K562 (cell line): ENCODE measurements at regions not wholly inside any gene's neighbourhood (a gene's known extent, or its start where the extent isn't known, plus 50 kb on each side); places are given as distances from the start of the nearest gene placed in this dataset.

Source experiments
- ATAC-seq: fragments of 200-7000 bp; cut with Tn5 transposase; 3 replicates; pipeline ENCODE4 v1.9.1; 2020; ENCODE audit warnings: moderate library complexity
- BruUV-seq: library from RNA; stranded (reverse); fragments of 400-500 nt; replicated peaks from 2 replicates; lab custom pipeline; 2021; lab: Mats Ljungman, UMichigan
- CTCF ChIA-PET: fragments of 300-600 bp; formaldehyde crosslinking; extraction: SDS; loops from one replicate; lab custom pipeline; 2021; ENCODE audit warnings: low intra/inter-chr PET ratio; lab: Yijun Ruan, JAX
- POLR2A ChIA-PET: fragments of 300-600, 350-650 bp; sonication (Branson Sonifier 250); formaldehyde crosslinking; extraction: SDS; loops from one replicate; lab custom pipeline; 2021; ENCODE audit warnings: antibody characterized with exemption, inconsistent platforms; lab: Yijun Ruan, JAX
- DNase-seq, 4 experiments: peaks; one replicate each; pipeline versions ENCODE4 v3.0.0 to v3.0.0-alpha.2; 2011 to 2018; ENCODE audit warnings: low spot score in 3 of 4, mixed read lengths in 3 of 4; ENCODE audit errors: extremely low read depth in 1 of 4
- FAIRE-seq: peaks from 2 replicates; lab custom pipeline; 2011; peaks lifted over from hg19 to GRCh38; lab: Jason Lieb, UNC
- H2AFZ ChIP-seq: 2 replicates; pipeline ENCODE4 v1.6.0; 2011; ENCODE audit warnings: low read depth, low read length, control low read depth, inconsistent platforms
- H3K27ac ChIP-seq: fragments of 200-600 bp; 3 replicates; pipeline ENCODE4 v1.8.0; 2011; ENCODE audit warnings: low read depth, mild to moderate bottlenecking, control low read depth, inconsistent platforms, low read length, moderate library complexity, mixed read lengths; ENCODE audit errors: extremely low read depth
- H3K27me3 ChIP-seq, 2 experiments: fragments of 300-600 bp in 1 of 2; 2 replicates in 1 of 2; 3 replicates in 1 of 2; pipeline versions ENCODE4 v1.6.0 to v1.8.0; 2011; ENCODE audit warnings: inconsistent platforms in 2 of 2, low read length in 2 of 2, mild to moderate bottlenecking in 1 of 2, mixed read lengths in 1 of 2, moderate library complexity in 1 of 2; ENCODE audit not compliant: control insufficient read depth in 2 of 2, insufficient read depth in 2 of 2
- H3K36me3 ChIP-seq: fragments of 300-600 bp; 3 replicates; pipeline ENCODE4 v1.8.0; 2011; ENCODE audit warnings: mild to moderate bottlenecking, low read length, inconsistent platforms; ENCODE audit not compliant: control insufficient read depth, insufficient read depth
- H3K4me1 ChIP-seq, 2 experiments: fragments of 200-600 bp in 1 of 2; replicated peaks in 1 of 2; 2 replicates in 1 of 2; 3 replicates in 1 of 2; pipeline versions ENCODE4 v1.5.1 to v1.8.0; 2011; ENCODE audit warnings: inconsistent platforms in 2 of 2, low read length in 2 of 2, mild to moderate bottlenecking in 1 of 2, mixed read lengths in 1 of 2, moderate library complexity in 1 of 2; ENCODE audit not compliant: control insufficient read depth in 2 of 2, insufficient read depth in 2 of 2
- H3K4me2 ChIP-seq: 2 replicates; pipeline ENCODE4 v1.6.1; 2011; ENCODE audit warnings: low read length, control low read depth, inconsistent platforms, mixed read lengths; ENCODE audit not compliant: insufficient read depth
- H3K4me3 ChIP-seq: fragments of 200-600 bp; sonication (generic), shearing (Covaris generic); 2 replicates; pipeline ENCODE4 v1.5.1; 2016; ENCODE audit warnings: control low read depth, inconsistent platforms
- H3K79me2 ChIP-seq: fragments of 200-600 bp; 3 replicates; pipeline ENCODE4 v1.8.0; 2011; ENCODE audit warnings: low read length, inconsistent platforms; ENCODE audit not compliant: control insufficient read depth, insufficient read depth
- H3K9ac ChIP-seq, 2 experiments: 2 replicates each; pipeline versions ENCODE4 v1.6.0 to v1.6.1; 2011; ENCODE audit warnings: low read depth in 2 of 2, low read length in 2 of 2, control low read depth in 1 of 2, inconsistent platforms in 1 of 2, mild to moderate bottlenecking in 1 of 2, mixed read lengths in 1 of 2; ENCODE audit not compliant: insufficient read depth in 1 of 2
- H3K9me1 ChIP-seq: one replicate; pipeline ENCODE4 v1.6.0; 2011; ENCODE audit warnings: inconsistent platforms, mild to moderate bottlenecking, low read length, moderate library complexity; ENCODE audit not compliant: control insufficient read depth, insufficient read depth
- H3K9me3 ChIP-seq: replicated peaks from 2 replicates; pipeline ENCODE4 v1.5.1; 2011; ENCODE audit warnings: low read depth, low read length, inconsistent platforms; ENCODE audit not compliant: control insufficient read depth, insufficient read depth
- H4K20me1 ChIP-seq: replicated peaks from 2 replicates; pipeline ENCODE4 v1.6.1; 2011; ENCODE audit warnings: low read length, inconsistent platforms, mixed read lengths; ENCODE audit not compliant: control insufficient read depth, insufficient read depth
- ARHGAP35 ChIP-seq: fragments of 450-650 bp; IDR thresholded peaks from 2 replicates; pipeline ENCODE4 v1.6.1; 2018; ENCODE audit not compliant: partially characterized antibody
- ATF1 ChIP-seq, 2 experiments: fragments of 450-650 bp in 1 of 2; IDR thresholded peaks; 2 replicates each; pipeline ENCODE4 v1.6.1; 2016; ENCODE audit warnings: missing compliant biosample characterization in 1 of 2, missing genetic modification characterization in 1 of 2
- GTF2F1 ChIP-seq: IDR thresholded peaks from 2 replicates; pipeline ENCODE4 v1.6.1; 2011; ENCODE audit warnings: low read depth, low read length, improper control_type of control experiment
- MCM3 ChIP-seq: fragments of 450-650 bp; IDR thresholded peaks from 2 replicates; pipeline ENCODE4 v1.6.1; 2016
- ZNF212 ChIP-seq: fragments of 450-650 bp; formaldehyde crosslinking; IDR thresholded peaks from 2 replicates; pipeline ENCODE4 v1.4.0; 2020; ENCODE audit warnings: mild to moderate bottlenecking
- WGBS: fragments of 100-300 bp; shearing (Covaris generic); methylation state at CpG from one replicate; pipeline ENCODE4 v1.1.6; 2016; ENCODE audit warnings: low coverage, mixed read lengths; ENCODE audit not compliant: insufficient coverage; ENCODE audit errors: missing lambda C conversion rate; 5-methylcytosine and 5-hydroxymethylcytosine counted together
- in situ Hi-C: fragments of 300-500 bp; cut with MboI; formaldehyde crosslinking; loops from 4 replicates; pipeline ENCODE4 v1.15.0; 2018; ENCODE audit warnings: inconsistent platforms, mixed read lengths
- intact Hi-C: fragments of 100-400 bp; cut with micrococcal nuclease; formaldehyde crosslinking; loops from 2 replicates; pipeline ENCODE4 v1.14.2; 2022
- TF ChIP-seq, protein P1 (sequence below): IDR thresholded peaks from 2 replicates; pipeline ENCODE4 v1.6.1; 2011; ENCODE audit warnings: borderline replicate concordance, low read depth, mild to moderate bottlenecking, moderate library complexity, low read length; ENCODE audit not compliant: insufficient read depth, poor library complexity, severe bottlenecking

DNA sequence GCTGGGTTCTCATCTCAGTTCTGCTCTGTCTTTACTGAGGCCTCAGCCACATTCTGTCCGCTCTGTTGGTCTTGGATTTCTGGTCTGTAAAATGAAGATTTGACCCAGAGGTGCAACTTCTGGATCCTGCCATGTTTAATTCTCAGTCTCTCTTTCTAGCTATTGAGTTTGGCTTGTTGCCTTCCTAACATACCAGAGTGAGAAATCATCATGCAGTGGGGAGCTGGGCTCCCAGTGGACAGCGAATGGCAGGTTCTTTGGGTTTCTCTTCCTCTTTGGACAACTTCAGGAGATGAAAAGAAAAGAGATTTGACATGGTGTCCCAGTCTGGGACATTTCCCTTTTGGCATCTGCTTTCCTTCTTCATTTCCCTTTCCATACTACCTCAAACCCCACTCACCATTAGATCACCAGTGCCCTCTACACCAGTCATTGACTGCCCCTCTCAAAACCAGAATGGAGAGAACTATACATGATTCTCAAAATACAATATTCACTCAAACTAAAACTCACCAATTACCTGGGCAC is 334.7 kb downstream of the ACTL7B start:
- H3K27me3 ChIP-seq = no peaks in the 10 kb centered on the region; a peak in 1 of 5 replicates
- H3K4me1 ChIP-seq = no peaks in the 10 kb centered on the region
- H3K4me3 ChIP-seq = no peak overlapping the region
- no peaks in the 10 kb centered on the region for H3K36me3 ChIP-seq
- DNase-seq = no peak
- no peak for ATAC-seq
- CTCF ChIA-PET = no interaction called here
- POLR2A ChIA-PET = no interaction called here
- TF ChIP-seq ZNF212 (CRISPR knock-in tag) (no peak), ARHGAP35 (no peak), ATF1 (CRISPR knock-in tag; IDR thresholded peaks at IDR 0.05) (no peak), ATF1 (tag; IDR thresholded peaks at IDR 0.05) (no peak), GTF2F1 (no peak), MCM3 (no peak)
- TF ChIP-seq, protein P1, sequence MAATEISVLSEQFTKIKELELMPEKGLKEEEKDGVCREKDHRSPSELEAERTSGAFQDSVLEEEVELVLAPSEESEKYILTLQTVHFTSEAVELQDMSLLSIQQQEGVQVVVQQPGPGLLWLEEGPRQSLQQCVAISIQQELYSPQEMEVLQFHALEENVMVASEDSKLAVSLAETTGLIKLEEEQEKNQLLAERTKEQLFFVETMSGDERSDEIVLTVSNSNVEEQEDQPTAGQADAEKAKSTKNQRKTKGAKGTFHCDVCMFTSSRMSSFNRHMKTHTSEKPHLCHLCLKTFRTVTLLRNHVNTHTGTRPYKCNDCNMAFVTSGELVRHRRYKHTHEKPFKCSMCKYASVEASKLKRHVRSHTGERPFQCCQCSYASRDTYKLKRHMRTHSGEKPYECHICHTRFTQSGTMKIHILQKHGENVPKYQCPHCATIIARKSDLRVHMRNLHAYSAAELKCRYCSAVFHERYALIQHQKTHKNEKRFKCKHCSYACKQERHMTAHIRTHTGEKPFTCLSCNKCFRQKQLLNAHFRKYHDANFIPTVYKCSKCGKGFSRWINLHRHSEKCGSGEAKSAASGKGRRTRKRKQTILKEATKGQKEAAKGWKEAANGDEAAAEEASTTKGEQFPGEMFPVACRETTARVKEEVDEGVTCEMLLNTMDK = no peak
- TF ChIP-seq, all 486 proteins: peak for 0
- intact Hi-C loops = no loop called here
- Histone ChIP-seq H2AFZ (no peak overlapping the region), H3K9me3 (no peaks in the 10 kb centered on the region), H3K9me1 (no peaks in the 10 kb centered on the region), H3K27ac (no peak overlapping the region), H3K79me2 (no peaks in the 10 kb centered on the region), H3K4me2 (no peak overlapping the region), H4K20me1 (no peaks in the 10 kb centered on the region), H3K9ac (no peak overlapping the region)
- no peak for FAIRE-seq
- 0% methylated on average over 2 of the region's 2 CpGs for WGBS
- in situ Hi-C loops = no loop called here
- no TSS peak for BruUV-seq
